AG04449 (cell line): ENCODE measurements at regions not wholly inside any gene's neighbourhood (a gene's known extent, or its start where the extent isn't known, plus 50 kb on each side); places are given as distances from the start of the nearest gene placed in this dataset.

ENCODE experiments used
- CTCF ChIA-PET: fragments of 350-600 bp; formaldehyde crosslinking; extraction: SDS; loops from one replicate; lab custom pipeline; 2021; ENCODE audit warnings: antibody characterized with exemption; lab: Yijun Ruan, JAX
- POLR2A ChIA-PET: fragments of 400-600, 350-600 bp; formaldehyde crosslinking; extraction: SDS; loops from one replicate; lab custom pipeline; 2020; ENCODE audit warnings: antibody characterized with exemption, inconsistent platforms; lab: Yijun Ruan, JAX
- DNase-seq: peaks from one replicate; pipeline ENCODE4 v3.0.0-alpha.2; 2010; ENCODE audit warnings: low read depth, low spot score
- H3K4me3 ChIP-seq: 2 replicates; pipeline ENCODE4 v1.5.1; 2011; ENCODE audit warnings: low read depth, mild to moderate bottlenecking, control low read depth, low read length
- TF ChIP-seq, protein P1 (sequence below): IDR thresholded peaks from one replicate; pipeline ENCODE4 v1.5.1; 2011; ENCODE audit warnings: mild to moderate bottlenecking, moderate library complexity, low read length, control low read depth, inconsistent platforms; ENCODE audit not compliant: insufficient read depth; ENCODE audit errors: missing control alignments

DNA sequence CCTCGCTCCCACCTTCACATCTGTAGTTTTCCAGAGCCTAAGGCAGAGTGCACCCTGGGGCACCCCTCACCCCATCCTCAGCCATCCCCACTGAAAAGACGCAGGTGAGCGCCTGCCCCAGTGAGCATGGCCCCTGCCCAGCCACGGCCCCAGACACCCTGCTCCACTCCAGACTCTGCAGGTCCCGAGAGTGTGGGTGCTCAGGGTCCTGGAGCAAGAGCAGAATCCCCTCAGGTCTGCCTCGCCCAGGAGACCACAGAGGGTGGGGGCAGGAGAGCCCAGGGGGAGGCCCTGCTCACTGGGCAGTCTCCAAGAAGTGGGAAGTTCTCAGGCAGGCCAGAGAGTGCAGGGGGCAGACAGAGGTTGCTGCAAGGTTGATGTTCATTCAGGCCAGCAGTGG lies 158.6 kb upstream of the PPP1R26 start:
- CTCF ChIA-PET: no interaction called here
- DNase-seq: no peak

DNA sequence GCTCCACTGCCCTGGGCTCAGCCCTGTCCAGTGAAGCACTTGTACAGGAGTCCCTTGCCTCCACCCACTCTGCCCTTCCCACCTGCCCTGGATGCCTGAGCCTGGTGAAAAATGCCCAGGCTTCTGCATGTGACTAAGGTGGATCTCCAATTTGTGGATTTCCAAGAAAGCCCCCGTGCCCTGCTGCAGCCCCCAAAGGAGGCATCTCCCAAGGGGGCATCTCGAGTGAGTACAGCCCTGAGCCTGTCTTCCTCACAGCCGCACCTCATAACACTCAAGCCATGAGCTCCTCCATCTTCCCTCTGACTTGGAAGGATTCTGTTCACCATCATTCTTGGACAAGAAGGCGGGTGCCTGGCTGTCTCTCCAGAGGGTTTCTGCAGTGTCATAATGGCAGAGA lies 158.0 kb upstream of the PPP1R26 start:
- CTCF ChIA-PET: no interaction called here
- POLR2A ChIA-PET: no interaction called here
- TF ChIP-seq, protein P1, sequence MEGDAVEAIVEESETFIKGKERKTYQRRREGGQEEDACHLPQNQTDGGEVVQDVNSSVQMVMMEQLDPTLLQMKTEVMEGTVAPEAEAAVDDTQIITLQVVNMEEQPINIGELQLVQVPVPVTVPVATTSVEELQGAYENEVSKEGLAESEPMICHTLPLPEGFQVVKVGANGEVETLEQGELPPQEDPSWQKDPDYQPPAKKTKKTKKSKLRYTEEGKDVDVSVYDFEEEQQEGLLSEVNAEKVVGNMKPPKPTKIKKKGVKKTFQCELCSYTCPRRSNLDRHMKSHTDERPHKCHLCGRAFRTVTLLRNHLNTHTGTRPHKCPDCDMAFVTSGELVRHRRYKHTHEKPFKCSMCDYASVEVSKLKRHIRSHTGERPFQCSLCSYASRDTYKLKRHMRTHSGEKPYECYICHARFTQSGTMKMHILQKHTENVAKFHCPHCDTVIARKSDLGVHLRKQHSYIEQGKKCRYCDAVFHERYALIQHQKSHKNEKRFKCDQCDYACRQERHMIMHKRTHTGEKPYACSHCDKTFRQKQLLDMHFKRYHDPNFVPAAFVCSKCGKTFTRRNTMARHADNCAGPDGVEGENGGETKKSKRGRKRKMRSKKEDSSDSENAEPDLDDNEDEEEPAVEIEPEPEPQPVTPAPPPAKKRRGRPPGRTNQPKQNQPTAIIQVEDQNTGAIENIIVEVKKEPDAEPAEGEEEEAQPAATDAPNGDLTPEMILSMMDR: no peak
- DNase-seq: no peak
- no peak overlapping the region for H3K4me3 ChIP-seq

More for the DNA sequence above, 158.6 kb upstream of the PPP1R26 start:
- TF ChIP-seq, protein P1: no peak
- POLR2A ChIA-PET: no interaction called here
- H3K4me3 ChIP-seq: no peak overlapping the region

DNA sequence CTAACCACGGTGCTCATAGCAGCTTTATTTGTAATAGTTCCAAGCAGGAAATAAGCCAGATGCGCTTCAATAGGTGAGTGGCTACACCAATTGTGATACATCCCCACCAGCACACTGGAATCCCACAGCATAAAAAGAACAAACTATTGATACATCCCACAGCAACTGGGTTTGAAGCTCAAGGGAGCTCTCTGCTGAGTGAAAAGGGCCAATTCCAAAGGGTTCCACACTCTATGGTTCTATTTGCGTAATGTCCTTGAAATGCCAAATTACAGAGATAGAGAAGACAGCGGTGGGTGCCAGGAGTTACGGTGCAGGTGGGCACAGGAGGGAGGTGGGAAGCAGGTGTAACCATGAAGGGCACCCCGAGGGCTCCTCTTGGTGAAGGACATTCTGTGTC lies 155.3 kb upstream of the PPP1R26 start:
- no peak for DNase-seq
- CTCF ChIA-PET: no interaction called here
- POLR2A ChIA-PET: no interaction called here
- no peak overlapping the region for H3K4me3 ChIP-seq
- TF ChIP-seq, protein P1: no peak

DNA sequence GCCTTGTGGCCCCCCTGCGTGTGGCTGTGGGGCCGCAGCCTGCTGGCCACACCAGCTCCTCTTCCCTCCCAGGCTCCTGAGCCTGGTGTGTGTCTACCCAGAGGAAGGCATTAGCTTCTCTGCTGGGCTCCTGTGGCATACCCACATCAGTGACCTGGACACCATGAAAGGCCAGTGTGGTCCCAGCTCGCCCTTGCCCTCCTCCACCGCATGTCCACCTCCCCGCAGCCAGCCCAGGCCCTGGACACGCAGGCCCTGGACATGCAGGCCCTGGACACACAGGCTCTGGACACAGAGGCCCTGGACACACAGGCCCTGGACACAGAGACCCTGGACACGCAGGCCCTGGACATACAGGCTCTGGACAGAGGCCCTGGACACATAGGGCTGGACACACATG lies 153.4 kb upstream of the PPP1R26 start:
- H3K4me3 ChIP-seq: no peak overlapping the region
- ChIA-PET POLR2A (no interaction called here), CTCF (no interaction called here)
- TF ChIP-seq, protein P1: no peak
- DNase-seq: no peak

DNA sequence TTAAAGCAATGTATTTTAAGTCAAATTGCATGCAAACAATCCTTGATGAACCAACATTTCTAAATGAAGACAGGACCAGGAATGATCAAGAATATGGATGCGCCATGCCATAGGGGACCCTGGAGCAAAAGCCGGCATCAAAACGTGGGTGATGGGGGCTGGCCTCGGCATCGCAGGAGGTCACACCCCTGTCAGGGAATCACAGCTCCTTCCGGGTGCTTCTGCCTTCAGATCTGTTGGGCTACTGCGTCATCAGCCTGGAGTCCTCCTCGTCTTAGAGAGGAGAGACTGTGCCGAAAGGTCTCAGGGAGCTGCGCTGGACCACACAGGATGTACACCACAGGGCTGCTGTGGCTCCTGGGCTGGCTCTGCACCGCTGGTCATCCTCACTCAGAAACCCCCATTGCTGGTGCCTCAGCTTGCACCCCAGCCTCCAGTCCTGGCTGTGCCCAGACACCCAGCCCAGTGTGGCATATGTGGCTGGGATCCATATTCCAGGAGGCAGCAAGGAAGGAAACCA lies 152.9 kb upstream of the PPP1R26 start:
- POLR2A ChIA-PET: no interaction called here
- H3K4me3 ChIP-seq: no peak overlapping the region

More for the DNA sequence above, 152.9 kb upstream of the PPP1R26 start:
- DNase-seq: no peak
- TF ChIP-seq, protein P1: no peak
- CTCF ChIA-PET: interaction anchor here (1.2 kb wide), 1 partner anchor 18 kb away, joined by 3 read pairs; no protein-coding TSS in a partner anchor
